NCI-H748 treated with DMSO at 0.1 percent for 48 hours (cell line): ENCODE measurements at regions not wholly inside any gene's neighbourhood (a gene's known extent, or its start where the extent isn't known, plus 50 kb on each side); places are given as distances from the start of the nearest gene placed in this dataset.
"Not testable (repeated sequence)": the region's sequence is repeated elsewhere in the genome, so short reads cannot be mapped to it uniquely, and the experiment has no call there.

ENCODE experiments used
- DNase-seq: peaks from one replicate; lab custom pipeline; 2025; lab: John Stamatoyannopoulos, UW

- no peak for DNase-seq
Measured at GRCh38 chrX:39672405-39672804, 425.4 kb downstream of the BCOR start.

GRCh38 chrX:39674490-39675161, 423.1 kb downstream of the BCOR start:
- no peak for DNase-seq

GRCh38 chrX:39675162-39675553, 422.6 kb downstream of the BCOR start:
- no peak for DNase-seq

GRCh38 chrX:39675619-39676018, 422.1 kb downstream of the BCOR start:
- no peak for DNase-seq

- DNase-seq: no peak
Measured at GRCh38 chrX:39676434-39676833, 421.3 kb downstream of the BCOR start.

- DNase-seq: no peak
Measured at GRCh38 chrX:39677585-39677977, 420.2 kb downstream of the BCOR start.

GRCh38 chrX:39677978-39678791, 419.6 kb downstream of the BCOR start:
- no peak for DNase-seq

GRCh38 chrX:39678914-39679313, 418.8 kb downstream of the BCOR start:
- DNase-seq: no peak

- no peak for DNase-seq
Measured at GRCh38 chrX:39679497-39680157, 418.1 kb downstream of the BCOR start.

GRCh38 chrX:39681885-39682284, 415.9 kb downstream of the BCOR start:
- DNase-seq: no peak

GRCh38 chrX:39682778-39683177, 415.0 kb downstream of the BCOR start:
- DNase-seq: no peak

- no peak for DNase-seq
Measured at GRCh38 chrX:39688219-39688575, 409.6 kb downstream of the BCOR start.

GRCh38 chrX:39688576-39689375, 409.0 kb downstream of the BCOR start:
- DNase-seq: peak; percentile 20

- no peak for DNase-seq
Measured at GRCh38 chrX:39689376-39690104, 408.2 kb downstream of the BCOR start.

GRCh38 chrX:39690541-39691415, 407.0 kb downstream of the BCOR start:
- peak; percentile 47 for DNase-seq

GRCh38 chrX:39691724-39692123, 406.0 kb downstream of the BCOR start:
- DNase-seq: no peak

- no peak for DNase-seq
Measured at GRCh38 chrX:39692796-39693195, 405.0 kb downstream of the BCOR start.

- DNase-seq: no peak
Measured at GRCh38 chrX:39693298-39693697, 404.5 kb downstream of the BCOR start.

GRCh38 chrX:39702636-39703035, 395.1 kb downstream of the BCOR start:
- DNase-seq: not testable (repeated sequence)

GRCh38 chrX:39703307-39703706, 394.5 kb downstream of the BCOR start:
- DNase-seq: no peak

- DNase-seq: no peak
Measured at GRCh38 chrX:39704590-39704989, 393.2 kb downstream of the BCOR start.
